Amniotic stem cell (primary cell): ENCODE measurements at regions not wholly inside any gene's neighbourhood (a gene's known extent, or its start where the extent isn't known, plus 50 kb on each side); places are given as distances from the start of the nearest gene placed in this dataset.
"Not testable (repeated sequence)": the region's sequence is repeated elsewhere in the genome, so short reads cannot be mapped to it uniquely, and the experiment has no call there.

Source experiments
- DNase-seq: peaks from one replicate; lab custom pipeline; 2025; lab: John Stamatoyannopoulos, UW

GRCh38 chr5:90056911-90057705 lies 352.4 kb downstream of the CETN3 start:
- DNase-seq: no peak

GRCh38 chr5:90055831-90056328 lies 353.7 kb downstream of the CETN3 start:
- DNase-seq: no peak

GRCh38 chr5:90054612-90055011 lies 354.9 kb downstream of the CETN3 start:
- no peak for DNase-seq

- DNase-seq: no peak
Observed at GRCh38 chr5:90051756-90052155, 357.8 kb downstream of the CETN3 start.

GRCh38 chr5:90050103-90050502 lies 359.5 kb downstream of the CETN3 start:
- DNase-seq: no peak

GRCh38 chr5:90047113-90047512 lies 362.4 kb downstream of the CETN3 start:
- no peak for DNase-seq

GRCh38 chr5:90040082-90040481 lies 369.5 kb downstream of the CETN3 start:
- not testable (repeated sequence) for DNase-seq

DNA sequence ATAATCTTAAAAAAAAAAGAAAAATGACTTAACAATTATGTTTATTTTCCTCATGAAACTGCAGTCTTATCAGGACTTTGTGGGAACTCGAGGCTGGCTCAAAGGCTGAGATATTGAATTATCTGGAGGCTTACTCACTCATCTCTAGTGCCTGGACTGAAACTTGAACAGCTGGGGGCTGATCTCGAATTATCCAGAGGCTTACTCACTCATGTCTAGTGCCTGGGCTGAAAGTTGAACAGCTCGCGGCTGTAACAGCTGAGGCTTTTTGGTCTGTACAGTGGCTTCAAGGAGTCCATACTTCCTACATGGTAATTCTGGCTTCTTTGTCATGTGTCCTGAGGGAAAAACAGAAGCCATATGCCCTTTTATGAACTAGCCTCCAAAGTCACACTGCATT lies 371.9 kb downstream of the CETN3 start:
- peak; percentile 52 for DNase-seq

DNA sequence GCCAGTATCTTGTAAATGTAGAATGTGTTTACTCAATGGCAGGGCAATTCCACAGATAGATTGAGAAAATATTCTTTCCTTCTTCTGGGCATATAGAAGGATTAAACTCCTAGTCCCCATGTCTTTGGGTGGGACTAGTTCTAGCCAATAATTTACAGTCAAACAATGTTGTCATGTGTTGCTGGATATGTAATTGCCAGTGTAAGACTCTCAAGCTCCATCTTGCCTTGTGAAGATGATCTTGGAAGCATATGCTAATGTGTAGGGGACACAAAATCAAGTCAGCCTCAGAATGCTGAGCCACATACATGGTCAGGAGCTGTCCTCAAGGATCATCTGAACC lies 386.9 kb downstream of the CETN3 start:
- no peak for DNase-seq

DNA sequence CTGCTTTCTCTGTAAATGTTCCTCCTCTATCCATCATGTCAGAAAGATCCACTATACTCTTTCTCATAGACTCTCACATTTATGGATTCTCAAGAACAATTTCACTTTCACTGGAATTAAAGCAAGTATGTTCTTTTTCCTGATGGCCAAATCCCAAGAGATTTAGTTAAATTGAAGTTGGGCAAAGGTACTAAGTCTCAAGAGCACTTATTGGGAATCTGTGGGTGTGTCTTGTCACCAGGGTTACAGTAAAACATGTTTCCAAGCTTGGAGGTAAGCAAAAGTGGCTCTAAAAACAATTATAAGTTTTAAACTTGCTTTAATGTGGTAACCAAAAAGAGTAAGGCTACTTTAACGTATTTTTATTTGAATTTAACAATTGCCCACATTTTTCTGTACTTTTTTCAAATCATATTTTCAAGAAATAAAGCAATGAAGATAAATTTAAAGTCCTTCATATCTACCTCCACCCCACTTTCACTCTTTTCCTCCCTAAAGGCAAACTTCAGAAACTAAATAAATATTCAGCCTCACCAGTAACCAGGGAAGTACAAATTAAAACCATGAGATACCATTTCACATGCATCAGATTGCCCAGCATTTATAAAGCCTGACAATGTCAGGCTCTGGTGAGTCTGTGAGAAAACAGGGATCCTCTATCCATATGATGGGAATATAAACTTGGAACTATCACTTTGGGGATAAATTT lies 387.4 kb downstream of the CETN3 start:
- DNase-seq: no peak

GRCh38 chr5:90020575-90021538 lies 388.7 kb downstream of the CETN3 start:
- peak; percentile 73 for DNase-seq

GRCh38 chr5:90017239-90017638 lies 392.3 kb downstream of the CETN3 start:
- DNase-seq: no peak

- peak; percentile 12 for DNase-seq
Observed at GRCh38 chr5:90015584-90016018, 394.0 kb downstream of the CETN3 start.

DNA sequence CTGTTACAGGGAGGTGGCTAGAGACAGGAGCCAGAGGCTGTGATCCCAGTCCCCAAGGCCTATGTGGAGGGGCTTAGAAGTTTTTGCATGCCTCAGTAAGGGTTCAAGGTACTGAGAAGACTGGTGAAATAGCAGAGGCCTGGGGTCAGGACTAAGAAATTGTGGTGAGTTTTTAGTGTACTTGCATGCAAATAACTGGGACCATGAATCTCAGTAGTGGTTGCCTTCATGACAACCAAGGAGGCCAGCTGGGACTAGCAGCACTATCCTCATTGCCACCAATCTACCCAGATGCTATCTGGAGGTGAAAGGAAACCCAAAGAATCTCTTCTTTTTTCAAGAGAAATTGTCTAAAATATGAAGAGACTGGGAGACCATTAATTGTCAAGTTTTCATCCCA lies 395.1 kb downstream of the CETN3 start:
- DNase-seq: no peak

DNA sequence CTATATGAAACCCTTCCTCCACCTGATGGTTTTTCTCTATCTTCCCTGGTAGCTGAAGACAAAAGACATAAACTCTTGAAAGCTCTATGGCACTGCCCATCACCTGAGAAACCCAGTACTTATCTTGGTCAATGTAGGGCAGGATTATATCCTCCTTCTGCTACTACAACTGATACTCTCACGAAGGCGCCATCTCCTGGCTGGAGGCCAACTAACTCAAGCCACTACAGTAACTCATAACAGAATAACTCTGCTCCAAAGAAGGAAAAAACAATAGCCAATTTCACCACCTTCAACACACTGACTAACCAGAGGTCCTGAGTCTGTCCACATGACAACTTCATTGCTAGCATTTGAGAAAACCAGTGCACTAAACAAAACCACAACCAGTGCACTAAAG lies 409.2 kb downstream of the CETN3 start:
- no peak for DNase-seq

DNA sequence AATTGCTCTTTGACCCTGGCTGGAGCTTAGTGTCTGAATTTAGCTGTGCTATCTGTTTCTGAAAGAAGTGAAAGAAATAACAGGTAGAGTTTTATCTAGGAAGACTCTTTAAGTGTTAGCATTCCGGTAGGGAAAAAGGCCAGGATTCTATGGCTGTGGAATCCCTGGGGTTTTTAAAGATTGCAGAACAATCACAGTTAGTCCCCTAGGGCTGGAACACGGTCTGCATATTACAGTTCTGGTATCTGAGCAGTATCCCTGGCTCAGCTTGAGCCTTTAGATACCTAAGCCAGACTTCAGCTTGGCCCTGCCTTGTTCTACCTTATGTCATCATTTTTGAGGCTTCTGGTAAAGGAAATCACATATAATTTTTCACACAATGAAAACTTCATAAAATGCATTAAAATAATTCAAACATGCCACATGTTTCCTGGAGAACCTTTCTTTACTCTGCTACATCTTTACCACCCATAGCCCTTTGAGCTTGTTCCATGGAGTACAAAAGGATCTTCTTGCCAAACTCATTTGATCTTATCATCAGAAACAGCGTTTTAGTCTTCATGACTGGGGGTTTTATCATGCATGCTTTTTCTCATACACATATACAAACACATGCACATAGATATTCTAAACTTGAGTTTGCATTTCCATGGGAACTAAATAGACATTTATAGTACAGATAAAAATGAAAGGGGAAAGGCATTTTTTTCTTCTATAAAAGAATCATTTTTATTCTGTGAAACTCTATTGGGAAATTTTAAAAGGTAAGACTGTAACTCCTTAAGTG lies 410.8 kb downstream of the CETN3 start:
- DNase-seq: no peak

- no peak for DNase-seq
Observed at GRCh38 chr5:89996890-89997289, 412.7 kb downstream of the CETN3 start.

DNA sequence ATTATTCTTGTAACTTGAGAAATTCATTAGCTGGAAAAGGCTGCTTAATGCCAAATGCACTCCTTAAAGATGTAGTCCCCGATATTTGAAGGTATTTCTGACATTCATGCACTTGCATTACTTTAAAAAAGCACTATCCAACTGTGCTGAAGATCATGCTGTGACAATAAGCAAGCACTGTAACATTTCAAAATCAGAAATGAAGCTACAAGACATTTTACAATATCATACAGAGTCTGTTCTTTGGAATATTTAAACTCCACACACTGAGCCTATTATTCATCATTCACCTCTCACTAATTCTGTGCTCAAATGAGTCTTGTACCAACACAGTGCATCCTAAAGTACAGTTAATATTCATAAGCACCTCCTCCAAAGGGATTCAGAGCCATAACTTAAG lies 413.2 kb downstream of the CETN3 start:
- no peak for DNase-seq

GRCh38 chr5:89994266-89994665 lies 415.3 kb downstream of the CETN3 start:
- no peak for DNase-seq

- DNase-seq: no peak
Observed at GRCh38 chr5:89992201-89992600, 417.4 kb downstream of the CETN3 start.

GRCh38 chr5:89991592-89991991 lies 418.0 kb downstream of the CETN3 start:
- DNase-seq: no peak
